Left forelimb (tissue), 1 donor: ENCODE measurements at regions not wholly inside any gene's neighbourhood (a gene's known extent, or its start where the extent isn't known, plus 50 kb on each side); places are given as distances from the start of the nearest gene placed in this dataset.
"Not testable (repeated sequence)": the region's sequence is repeated elsewhere in the genome, so short reads cannot be mapped to it uniquely, and the experiment has no call there.

Experiments
- DNase-seq: peaks from one replicate; pipeline ENCODE4 v3.0.0-alpha.2; 2018; ENCODE audit warnings: low spot score

GRCh38 chr3:158026236-158026635 lies 80.0 kb downstream of the SHOX2 start:
- DNase-seq, result no peak

GRCh38 chr3:158019897-158020296 lies 86.3 kb downstream of the SHOX2 start:
- DNase-seq, result not testable (repeated sequence)

GRCh38 chr3:158018462-158018861 lies 87.8 kb downstream of the SHOX2 start:
- no peak for DNase-seq

- DNase-seq, result no peak
Observed at GRCh38 chr3:158012901-158013300, 93.3 kb downstream of the SHOX2 start.

- DNase-seq, result no peak
Observed at GRCh38 chr3:158005391-158006100, 100.7 kb downstream of the SHOX2 start.

- DNase-seq, result no peak
Observed at GRCh38 chr3:157999246-157999645, 107.0 kb downstream of the SHOX2 start.

- no peak for DNase-seq
Observed at GRCh38 chr3:157982359-157982758, 123.9 kb downstream of the SHOX2 start.

- DNase-seq, result no peak
Observed at GRCh38 chr3:157981819-157982218, 124.4 kb downstream of the SHOX2 start.

GRCh38 chr3:157979022-157979421 lies 127.2 kb downstream of the SHOX2 start:
- DNase-seq, result no peak

- DNase-seq, result no peak
Observed at GRCh38 chr3:157961665-157962064, 144.6 kb downstream of the SHOX2 start.

- no peak for DNase-seq
Observed at GRCh38 chr3:157958457-157958856, 147.8 kb downstream of the SHOX2 start.

- no peak for DNase-seq
Observed at GRCh38 chr3:157956850-157957249, 149.4 kb downstream of the SHOX2 start.

GRCh38 chr3:157956176-157956575 lies 150.0 kb downstream of the SHOX2 start:
- DNase-seq, result no peak

GRCh38 chr3:157953565-157953964 lies 152.7 kb downstream of the SHOX2 start:
- DNase-seq, result no peak

GRCh38 chr3:157948605-157949383 lies 157.4 kb downstream of the SHOX2 start:
- no peak for DNase-seq

- no peak for DNase-seq
Observed at GRCh38 chr3:157939166-157939565, 167.1 kb downstream of the SHOX2 start.

GRCh38 chr3:157938154-157938779 lies 168.0 kb downstream of the SHOX2 start:
- DNase-seq, result no peak

GRCh38 chr3:157931517-157931916 lies 174.7 kb downstream of the SHOX2 start:
- DNase-seq, result no peak

GRCh38 chr3:157930000-157930780 lies 176.0 kb downstream of the SHOX2 start:
- DNase-seq, result no peak

GRCh38 chr3:157926822-157927221 lies 179.4 kb downstream of the SHOX2 start:
- no peak for DNase-seq

- no peak for DNase-seq
Observed at GRCh38 chr3:157922614-157923013, 183.6 kb downstream of the SHOX2 start.

GRCh38 chr3:157921811-157922210 lies 184.4 kb downstream of the SHOX2 start:
- no peak for DNase-seq
